GM18951 (cell line): ENCODE measurements at regions not wholly inside any gene's neighbourhood (a gene's known extent, or its start where the extent isn't known, plus 50 kb on each side); places are given as distances from the start of the nearest gene placed in this dataset.
"Not testable (repeated sequence)": the region's sequence is repeated elsewhere in the genome, so short reads cannot be mapped to it uniquely, and the experiment has no call there.

Source experiments
- POLR2A ChIP-seq: IDR thresholded peaks from 4 replicates; pipeline ENCODE4 v1.6.1; 2011; ENCODE audit warnings: mild to moderate bottlenecking; ENCODE audit not compliant: insufficient read length, insufficient read depth; ENCODE audit errors: extremely low read depth
- in situ Hi-C: fragments of 300-500 bp; cut with MboI; formaldehyde crosslinking; loops from one replicate; pipeline ENCODE4 v1.12.0; 2022; ENCODE audit warnings: low sequenced_read_pairs, mixed read lengths, inconsistent platforms; ENCODE audit not compliant: unreplicated experiment

DNA sequence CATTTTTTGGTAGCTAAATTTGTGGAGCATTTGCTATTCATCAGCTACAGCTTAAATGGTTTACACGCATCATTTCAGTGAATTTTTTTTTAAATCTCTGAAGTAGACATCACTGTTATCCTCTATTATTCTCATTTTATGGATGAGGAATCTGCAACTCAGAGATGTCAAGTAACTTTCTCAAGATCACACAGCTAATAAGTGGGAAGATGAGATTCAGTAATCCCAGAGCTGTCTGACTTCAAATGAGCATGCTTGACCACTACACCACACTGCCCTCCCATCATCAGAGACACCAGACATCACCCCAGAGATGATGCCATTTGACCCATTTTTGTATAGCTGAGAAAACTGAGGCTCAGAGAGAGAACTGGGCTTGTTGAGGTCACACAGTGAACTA, 116.4 kb downstream of the RRAGC start:
- no peak for TF ChIP-seq POLR2A
- in situ Hi-C loops = no loop called here

DNA sequence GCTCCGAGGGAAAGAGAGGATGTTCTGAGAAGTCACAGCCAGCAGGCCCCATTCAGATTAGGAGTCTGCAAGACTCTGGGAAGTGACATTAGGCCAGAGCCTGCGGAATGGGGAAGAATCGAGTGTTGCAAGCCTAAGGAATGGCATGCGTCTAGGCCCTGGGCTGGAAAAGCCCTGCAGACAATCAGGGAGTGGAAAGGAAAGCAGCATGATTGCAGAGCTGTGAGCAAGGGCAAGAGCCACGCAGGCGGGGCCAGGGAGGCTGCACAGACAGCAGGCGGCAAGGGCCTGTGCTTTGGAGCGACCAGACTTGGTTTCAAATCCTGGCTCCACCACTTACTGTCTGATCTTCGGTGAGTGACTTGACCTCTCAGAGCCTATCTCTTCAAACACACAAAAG, 118.2 kb downstream of the RRAGC start:
- TF ChIP-seq POLR2A = no peak
- in situ Hi-C loops = no loop called here

DNA sequence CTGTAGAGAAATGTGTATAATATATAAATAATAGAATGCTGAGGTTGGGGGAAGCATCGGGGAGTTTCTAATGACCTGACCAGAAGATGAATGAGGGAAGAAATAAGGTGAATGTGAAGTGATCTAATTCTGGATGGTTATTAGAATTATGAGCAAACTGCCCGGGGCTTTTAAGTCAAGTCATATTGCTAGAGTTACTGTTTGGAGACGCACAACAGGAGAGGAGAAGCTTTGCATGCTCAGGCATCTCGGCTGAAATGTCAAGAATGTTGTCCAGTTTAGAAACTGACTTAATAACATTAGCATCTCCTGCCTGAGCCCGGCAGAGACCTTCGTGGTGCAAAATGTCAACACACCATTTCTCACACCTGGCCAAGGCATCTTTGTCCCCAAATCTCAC, 119.1 kb downstream of the RRAGC start:
- TF ChIP-seq POLR2A = no peak
- in situ Hi-C loops = no loop called here

DNA sequence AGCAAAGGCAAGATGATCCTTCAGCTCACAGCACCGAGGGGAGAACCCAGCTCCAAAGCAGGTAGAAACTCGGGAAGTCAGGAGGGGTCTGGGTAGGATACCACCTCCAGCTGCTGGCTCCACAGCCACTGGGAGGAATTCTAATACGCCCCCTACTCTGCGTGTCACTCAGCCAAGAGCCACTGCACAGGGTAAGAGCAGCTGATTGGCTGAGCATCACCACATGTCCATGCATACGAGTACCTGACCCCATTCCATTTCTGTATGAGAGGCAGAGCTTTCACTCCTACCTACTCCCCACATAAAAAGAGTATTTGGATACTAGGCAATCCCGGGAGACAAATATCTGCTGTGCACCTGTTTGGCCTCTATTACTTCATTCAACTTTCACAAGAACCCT, 121.4 kb downstream of the RRAGC start:
- in situ Hi-C loops = no loop called here
- no peak for TF ChIP-seq POLR2A

DNA sequence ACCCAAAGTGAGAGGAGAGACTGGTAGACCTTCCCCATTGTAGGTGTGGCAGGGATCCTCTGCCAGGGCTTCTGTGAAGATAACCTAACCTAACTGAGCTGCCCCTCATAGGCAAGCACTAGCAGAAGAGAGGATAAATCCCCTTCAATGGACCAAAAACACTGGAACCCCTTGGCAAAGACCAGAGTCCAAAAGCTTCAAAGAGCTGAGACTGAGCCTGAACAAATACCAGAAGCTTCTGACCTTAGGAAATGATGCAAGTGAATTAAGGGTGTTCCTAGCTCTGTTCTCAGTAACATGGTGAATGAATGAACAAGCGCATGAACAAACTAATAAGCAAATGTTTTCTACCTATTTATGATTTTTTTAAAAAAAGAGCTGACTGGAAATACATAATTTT, 123.2 kb downstream of the RRAGC start:
- in situ Hi-C loops = no loop called here
- no peak for TF ChIP-seq POLR2A

DNA sequence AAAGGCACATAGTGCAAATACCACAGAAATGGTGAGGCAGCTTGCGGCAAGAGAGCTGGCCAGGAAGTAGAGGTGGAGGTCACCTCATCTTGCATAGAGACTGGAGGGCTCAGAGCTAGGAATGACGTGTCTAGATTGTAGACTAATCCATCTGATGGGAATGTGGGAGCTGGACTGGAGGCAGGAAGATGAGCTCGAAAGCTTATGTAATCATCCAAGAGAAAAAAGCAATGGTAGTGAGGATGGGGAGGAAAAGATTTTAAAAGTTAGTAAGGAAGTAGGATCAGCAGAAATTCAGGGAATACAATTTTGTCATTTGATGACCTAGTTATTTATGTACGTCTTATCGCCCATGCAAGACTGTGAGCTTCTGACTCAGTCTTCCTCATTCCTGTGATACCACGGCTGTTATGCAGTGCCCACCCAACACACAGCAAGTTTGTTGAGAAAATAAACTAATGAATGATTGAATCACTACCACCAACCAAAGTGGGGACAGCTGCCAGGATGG, 123.9 kb downstream of the RRAGC start:
- no peak for TF ChIP-seq POLR2A
- in situ Hi-C loops = no loop called here

DNA sequence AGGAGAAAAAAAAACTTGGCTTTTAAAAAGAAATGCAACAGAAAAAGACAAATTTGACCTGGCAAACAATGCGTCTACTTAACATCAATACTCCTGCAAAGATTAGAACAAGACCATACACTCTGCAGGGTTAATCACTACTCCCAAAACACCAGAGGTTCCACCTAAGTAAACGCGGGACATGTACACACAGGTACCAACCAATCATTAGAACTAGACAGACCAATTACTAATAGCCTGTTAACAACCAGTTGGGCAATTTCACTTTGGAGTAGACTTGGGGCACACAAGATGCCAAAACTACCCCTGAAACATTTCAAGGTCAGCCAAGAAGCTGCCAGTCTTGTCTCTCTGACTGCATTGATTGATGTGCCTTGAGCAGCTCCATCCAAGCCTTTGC, 125.8 kb downstream of the RRAGC start:
- TF ChIP-seq POLR2A = no peak
- in situ Hi-C loops = no loop called here

DNA sequence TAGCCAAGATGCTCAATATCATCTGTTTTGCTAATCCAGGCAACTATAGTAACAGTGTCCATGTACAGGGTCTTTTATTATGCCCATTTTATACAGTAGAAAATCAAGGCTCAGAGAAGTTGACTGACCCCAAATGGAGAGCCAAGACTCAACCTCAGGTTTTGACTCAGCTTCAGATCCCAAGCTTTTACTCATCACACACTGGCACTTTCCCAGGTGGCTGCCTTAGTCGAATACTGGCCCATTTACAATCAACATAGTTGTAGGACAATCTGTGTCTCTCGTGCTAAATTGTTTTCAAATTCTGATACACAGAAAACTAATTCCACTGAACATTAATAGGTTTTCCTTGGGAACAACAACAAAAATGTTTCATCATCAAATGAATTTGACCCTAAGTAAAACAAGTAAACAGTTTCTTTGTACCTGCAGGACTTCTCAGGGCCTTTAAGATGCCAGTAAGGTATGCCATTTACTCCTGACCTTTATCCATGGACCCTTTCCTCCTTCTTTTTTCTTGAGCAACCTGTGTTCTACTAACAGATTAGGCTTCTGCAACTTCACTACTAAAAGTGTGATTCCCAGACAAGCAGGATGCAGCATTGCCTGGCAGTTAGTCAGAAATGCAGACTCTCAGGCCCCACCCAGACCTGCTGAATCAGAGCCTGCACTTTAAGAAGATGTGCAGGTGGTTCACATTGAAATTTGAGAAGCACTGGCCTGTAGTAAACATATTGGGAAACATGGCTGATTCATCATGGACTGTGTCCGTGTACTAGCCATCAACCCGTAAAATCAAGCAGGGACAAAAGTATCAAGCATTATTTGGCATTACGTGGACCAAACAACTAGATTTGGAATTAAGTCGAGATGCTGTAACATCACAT, 128.8 kb downstream of the RRAGC start:
- no peak for TF ChIP-seq POLR2A
- in situ Hi-C loops = no loop called here

DNA sequence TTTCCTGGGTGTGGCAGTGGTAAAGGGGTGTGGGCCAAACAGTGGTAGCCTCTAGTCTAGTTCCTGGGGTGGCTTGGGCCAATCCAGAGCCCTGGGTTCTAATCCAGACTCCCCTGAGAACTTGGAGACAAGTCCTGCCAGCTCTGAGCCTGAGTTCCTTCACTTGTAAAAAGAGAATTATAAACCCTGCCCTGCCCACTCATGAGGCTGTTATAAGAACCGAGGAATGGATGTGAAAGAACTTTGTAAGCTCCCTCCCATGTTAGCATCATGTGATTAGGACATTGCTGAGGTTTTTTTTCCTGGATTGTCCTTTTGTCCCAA, 131.0 kb downstream of the RRAGC start:
- in situ Hi-C loops = no loop called here
- no peak for TF ChIP-seq POLR2A

DNA sequence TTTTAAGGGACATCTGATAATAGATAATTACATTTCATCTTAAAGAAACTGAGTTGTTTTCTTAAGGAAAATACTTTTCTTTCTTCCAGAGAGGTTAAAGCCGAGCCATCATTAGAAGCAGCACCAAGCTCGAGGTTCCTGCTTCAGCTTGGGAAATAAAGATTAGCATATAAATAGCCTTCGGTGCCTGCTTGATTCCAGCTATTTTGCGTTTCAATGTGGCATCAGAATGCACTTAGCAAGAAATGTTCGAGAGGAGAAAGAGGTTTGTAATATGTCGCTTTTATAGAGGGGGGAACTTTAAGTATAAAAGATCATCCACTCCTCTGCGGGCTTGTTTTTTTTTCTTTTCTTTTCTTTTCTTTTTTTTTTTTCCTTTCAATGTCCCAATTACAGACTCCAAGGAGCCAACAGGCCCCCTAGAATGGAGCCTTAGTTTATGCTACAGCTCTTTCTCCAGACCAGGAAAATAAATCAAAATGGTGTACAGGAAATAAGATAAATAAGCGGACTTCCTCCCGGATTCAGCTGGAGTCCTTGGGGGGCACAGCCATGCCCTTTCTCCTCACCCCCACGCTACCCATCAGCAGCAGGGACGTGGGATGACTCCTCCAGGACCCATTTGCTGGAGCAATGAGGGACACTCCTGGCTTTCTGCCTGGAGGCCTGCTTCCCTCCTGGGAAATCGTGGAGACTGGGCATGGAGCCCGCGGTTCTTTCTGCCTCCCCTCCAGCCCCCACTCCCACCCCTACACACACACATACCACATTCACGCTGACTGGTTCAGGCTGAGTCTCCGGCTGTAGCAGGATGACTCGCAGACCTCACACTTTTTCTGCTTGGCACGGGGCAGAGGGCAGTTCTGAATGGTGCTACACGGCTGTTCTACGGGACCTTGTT, 131.6 kb downstream of the RRAGC start:
- in situ Hi-C loops = no loop called here
- TF ChIP-seq POLR2A = no peak

DNA sequence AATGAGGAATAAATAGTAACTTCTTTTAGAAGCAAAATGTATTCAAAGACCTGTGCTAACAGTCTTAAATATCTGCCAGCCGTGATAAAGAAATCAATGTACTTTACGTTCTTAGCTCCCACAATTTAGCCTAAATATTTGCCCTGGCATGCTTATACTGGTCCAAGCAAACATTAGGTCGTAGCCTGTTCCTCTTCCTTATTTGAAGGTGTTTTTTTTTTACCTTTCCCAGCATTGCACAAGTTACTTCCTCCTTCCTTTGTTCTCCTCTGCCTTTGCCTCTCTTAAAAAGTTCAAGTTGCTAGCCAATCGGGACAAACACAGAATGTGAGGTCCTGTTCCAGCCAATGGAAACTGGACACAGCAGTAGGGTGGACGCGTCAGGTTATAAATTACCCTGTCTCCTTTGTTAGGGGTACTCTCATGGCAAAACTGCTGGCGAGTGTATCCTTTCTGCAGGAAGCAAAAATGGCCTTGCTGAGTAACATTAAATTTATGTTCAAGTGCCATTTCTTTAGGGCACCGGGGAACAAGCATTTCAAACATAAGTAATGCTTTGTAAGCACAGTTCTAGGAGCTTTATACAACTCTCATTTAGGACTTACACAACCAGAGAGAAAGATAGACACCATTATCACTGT, 134.1 kb downstream of the RRAGC start:
- in situ Hi-C loops = not testable (repeated sequence)

DNA sequence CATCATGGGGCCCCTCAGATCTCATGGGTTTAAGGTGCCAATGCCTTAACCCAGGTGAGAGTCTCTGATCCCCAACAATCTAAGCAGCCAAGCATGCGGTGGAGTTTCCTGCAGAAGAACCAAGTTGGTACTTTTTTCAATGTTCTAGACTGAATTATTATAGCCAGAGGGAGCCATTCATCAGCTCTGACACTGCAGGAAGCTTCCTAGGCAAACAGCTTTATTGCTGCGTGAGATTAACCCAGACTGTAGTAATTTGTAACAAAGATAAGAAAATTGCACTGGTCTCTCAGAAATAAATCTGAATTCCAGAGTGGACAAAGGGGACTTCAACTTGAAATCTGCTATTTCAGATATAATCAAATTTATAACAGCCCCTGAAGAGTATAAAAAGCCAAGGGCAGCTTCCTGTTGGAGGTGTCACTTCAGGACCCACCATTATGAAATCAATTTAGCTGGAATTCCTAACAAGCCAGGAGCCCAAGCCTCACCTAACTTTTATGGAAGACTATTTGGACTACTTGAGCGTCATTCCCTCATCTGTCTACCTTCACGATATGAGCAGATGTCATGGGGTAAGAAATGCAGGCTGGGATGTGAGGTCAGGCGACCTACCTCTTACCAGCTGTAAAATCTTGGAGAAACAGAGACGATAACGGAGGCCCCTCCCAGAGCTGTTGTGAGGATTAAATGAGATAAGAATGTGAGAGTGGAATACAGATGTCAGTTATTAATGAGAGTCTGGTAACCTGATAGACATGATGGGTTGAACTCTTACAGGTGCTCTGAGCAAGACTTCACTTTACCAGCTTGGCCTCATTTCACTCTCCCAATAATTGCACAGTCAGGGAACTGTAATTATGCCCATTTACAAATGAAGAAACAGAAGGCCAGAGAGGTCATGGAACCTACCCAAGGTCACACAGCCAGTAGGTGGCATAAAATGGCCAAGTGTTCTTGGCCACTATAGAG, 135.1 kb downstream of the RRAGC start:
- in situ Hi-C loops = no loop called here
- TF ChIP-seq POLR2A = no peak
